Right atrium auricular region (tissue), 2 donors: ENCODE measurements at regions not wholly inside any gene's neighbourhood (a gene's known extent, or its start where the extent isn't known, plus 50 kb on each side); places are given as distances from the start of the nearest gene placed in this dataset.

Experiments
- DNase-seq: peaks from one replicate; pipeline ENCODE4 v3.0.0-alpha.2; 2019; ENCODE audit warnings: low spot score
- H3K27ac ChIP-seq, 2 donors: fragments of 200-600 bp; sonication (generic); 1 replicate in 1 of 2; 2 replicates in 1 of 2; pipeline ENCODE4 v1.5.1; 2016 to 2019
- H3K27me3 ChIP-seq, 2 donors: fragments of 200-600 bp; sonication (generic); one replicate each; pipeline versions ENCODE4 v1.5.1 to v1.6.0; 2017 to 2019
- H3K36me3 ChIP-seq: fragments of 200-600 bp; sonication (generic); one replicate; pipeline ENCODE4 v1.5.1; 2016
- H3K4me1 ChIP-seq, 2 donors: fragments of 200-600 bp; sonication (generic); one replicate each; pipeline versions ENCODE4 v1.5.1 to v1.6.0; 2017 to 2019
- H3K4me3 ChIP-seq, 2 donors: fragments of 200-600 bp; sonication (generic); 1 replicate in 1 of 2; 2 replicates in 1 of 2; pipeline ENCODE4 v1.5.1; 2017 to 2019; ENCODE audit warnings: mild to moderate bottlenecking in 1 of 2, moderate library complexity in 1 of 2
- H3K9me3 ChIP-seq, 2 donors: fragments of 200-600 bp; sonication (generic); one replicate each; pipeline ENCODE4 v1.5.1; 2019
- TF ChIP-seq, protein P1 (sequence below), 2 donors: fragments of 200-600 bp; sonication (generic); IDR thresholded peaks; one replicate each; pipeline ENCODE4 v1.5.1; 2019; ENCODE audit warnings: antibody characterized with exemption in 2 of 2

DNA sequence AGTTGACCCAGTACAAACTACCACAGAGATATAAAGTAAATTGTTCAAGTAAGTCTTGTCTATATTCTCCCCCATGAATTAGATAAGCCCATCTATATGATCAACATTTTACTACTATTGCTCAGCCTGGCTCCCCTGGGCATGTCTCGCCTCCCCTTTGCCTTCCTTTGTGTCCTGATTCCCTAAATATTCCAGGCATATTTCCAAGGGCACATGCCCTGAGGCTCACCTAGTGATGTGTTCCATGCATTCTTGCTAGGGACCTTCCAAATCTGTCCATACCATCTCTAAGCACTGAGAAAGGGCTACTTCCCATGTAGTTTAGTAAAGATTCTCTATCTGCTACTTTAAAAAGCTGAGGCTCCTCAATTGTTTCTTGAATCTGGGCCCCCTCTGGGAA, 163.1 kb upstream of the ADRA1D start:
- TF ChIP-seq, protein P1, sequence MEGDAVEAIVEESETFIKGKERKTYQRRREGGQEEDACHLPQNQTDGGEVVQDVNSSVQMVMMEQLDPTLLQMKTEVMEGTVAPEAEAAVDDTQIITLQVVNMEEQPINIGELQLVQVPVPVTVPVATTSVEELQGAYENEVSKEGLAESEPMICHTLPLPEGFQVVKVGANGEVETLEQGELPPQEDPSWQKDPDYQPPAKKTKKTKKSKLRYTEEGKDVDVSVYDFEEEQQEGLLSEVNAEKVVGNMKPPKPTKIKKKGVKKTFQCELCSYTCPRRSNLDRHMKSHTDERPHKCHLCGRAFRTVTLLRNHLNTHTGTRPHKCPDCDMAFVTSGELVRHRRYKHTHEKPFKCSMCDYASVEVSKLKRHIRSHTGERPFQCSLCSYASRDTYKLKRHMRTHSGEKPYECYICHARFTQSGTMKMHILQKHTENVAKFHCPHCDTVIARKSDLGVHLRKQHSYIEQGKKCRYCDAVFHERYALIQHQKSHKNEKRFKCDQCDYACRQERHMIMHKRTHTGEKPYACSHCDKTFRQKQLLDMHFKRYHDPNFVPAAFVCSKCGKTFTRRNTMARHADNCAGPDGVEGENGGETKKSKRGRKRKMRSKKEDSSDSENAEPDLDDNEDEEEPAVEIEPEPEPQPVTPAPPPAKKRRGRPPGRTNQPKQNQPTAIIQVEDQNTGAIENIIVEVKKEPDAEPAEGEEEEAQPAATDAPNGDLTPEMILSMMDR (IDR thresholded peaks at IDR 0.05) = no peak

DNA sequence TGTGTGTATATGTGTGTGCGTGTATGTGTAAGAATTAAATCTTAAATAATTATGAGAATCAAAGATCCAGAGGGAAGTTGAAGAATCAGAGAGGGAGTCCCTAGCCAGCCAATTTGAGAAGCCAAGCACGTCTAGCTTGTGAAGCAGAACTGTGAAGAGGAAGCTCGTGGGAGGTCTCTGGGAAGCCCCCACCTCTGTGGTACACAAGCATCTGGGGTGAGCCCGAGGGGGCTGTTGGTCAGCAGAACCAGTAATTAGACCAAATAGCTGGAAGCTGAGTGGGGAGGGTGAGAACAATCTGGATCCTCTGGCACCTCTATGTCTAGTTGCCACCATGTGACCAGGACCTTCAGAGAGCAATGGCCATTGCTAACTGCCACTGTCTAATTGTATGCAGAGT, 162.7 kb upstream of the ADRA1D start:
- DNase-seq = no peak
- TF ChIP-seq, protein P1 (IDR thresholded peaks at IDR 0.05) = no peak

More for the DNA sequence above, 163.1 kb upstream of the ADRA1D start:
- Histone ChIP-seq H3K9me3 (no peaks in the 10 kb centered on the region), H3K36me3 (no peaks in the 10 kb centered on the region), H3K27ac (no peak overlapping the region), H3K4me1 (no peaks in the 10 kb centered on the region), H3K27me3 (no peaks in the 10 kb centered on the region), H3K4me3 (no peak overlapping the region)
- DNase-seq = no peak

DNA sequence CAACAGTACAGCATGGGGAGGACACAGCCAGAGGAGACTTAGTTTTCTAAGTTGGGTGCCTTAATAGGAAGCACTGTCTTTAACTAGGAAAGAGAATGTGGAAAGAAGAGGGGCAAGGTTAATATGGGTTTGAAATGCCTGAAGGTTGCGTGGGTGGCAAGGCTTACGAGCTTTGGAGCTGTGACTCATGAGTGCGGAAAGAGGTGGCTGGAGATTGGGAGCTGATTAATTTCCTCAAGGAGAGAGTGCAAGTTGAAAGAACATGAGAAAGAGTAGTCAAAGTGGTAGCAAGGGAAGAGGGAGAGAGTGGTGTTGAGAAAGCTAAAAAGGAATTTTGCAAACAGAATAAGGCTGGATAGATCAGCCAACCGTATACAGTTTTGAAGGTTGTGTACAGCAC, 157.5 kb upstream of the ADRA1D start:
- no peaks in the 10 kb centered on the region for H3K9me3 ChIP-seq
- DNase-seq = no peak
- no peak overlapping the region for H3K27ac ChIP-seq
- no peaks in the 10 kb centered on the region for H3K27me3 ChIP-seq
- TF ChIP-seq, protein P1 (IDR thresholded peaks at IDR 0.05) = no peak
- H3K36me3 ChIP-seq = no peaks in the 10 kb centered on the region
- H3K4me1 ChIP-seq = no peaks in the 10 kb centered on the region
- no peak overlapping the region for H3K4me3 ChIP-seq

More for the DNA sequence above, 162.7 kb upstream of the ADRA1D start:
- Histone ChIP-seq H3K27me3 (no peaks in the 10 kb centered on the region), H3K36me3 (no peaks in the 10 kb centered on the region), H3K4me3 (no peak overlapping the region), H3K9me3 (no peaks in the 10 kb centered on the region), H3K27ac (no peak overlapping the region), H3K4me1 (no peaks in the 10 kb centered on the region)

DNA sequence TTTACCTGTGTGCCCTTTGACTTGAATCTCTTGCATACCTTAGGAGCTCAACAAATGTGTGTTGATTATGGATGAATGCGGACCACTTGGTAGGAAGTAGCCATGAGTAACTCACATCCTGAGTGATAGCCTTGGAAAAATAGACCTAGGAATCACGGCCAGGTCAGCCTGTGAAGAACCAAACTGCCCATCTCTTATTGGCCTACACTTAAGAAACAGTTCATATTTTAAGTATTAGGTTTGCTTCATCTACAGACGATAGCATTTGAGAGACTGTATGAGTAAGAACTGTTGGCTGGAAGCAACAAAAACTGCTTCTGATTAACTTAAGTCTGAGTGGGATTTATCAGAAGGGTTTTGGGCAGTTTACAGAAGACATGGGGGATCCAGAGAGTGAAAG, 152.5 kb upstream of the ADRA1D start:
- Histone ChIP-seq H3K4me1 (no peaks in the 10 kb centered on the region), H3K9me3 (peaks cover 5 to 17% of the 10 kb centered on the region in 2 donors), H3K27me3 (no peaks in the 10 kb centered on the region), H3K36me3 (no peaks in the 10 kb centered on the region), H3K27ac (no peak overlapping the region), H3K4me3 (no peak overlapping the region)
- no peak for DNase-seq
- TF ChIP-seq, protein P1 (IDR thresholded peaks at IDR 0.05) = no peak

DNA sequence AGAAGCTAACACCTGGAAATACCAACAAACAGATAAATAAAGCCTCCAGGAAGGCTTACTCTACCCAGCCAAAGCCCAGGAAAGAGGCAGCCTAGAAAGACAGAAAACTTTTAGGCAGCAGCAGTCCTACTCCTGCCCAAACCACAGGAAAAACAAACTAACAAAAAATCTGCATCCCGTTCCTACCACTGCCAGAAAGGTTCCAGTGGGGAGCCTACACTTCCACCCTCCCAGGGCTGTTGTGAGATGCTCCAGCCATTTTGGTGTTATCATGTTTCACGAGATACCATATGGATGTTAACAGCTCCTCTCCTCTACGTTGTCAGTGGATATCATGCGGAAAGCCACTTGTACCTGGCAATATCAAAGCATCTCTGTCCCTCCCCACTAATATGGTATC, 135.9 kb upstream of the ADRA1D start:
- TF ChIP-seq, protein P1 (IDR thresholded peaks at IDR 0.05) = no peak
- no peak overlapping the region for H3K4me3 ChIP-seq
- no peak for DNase-seq
- H3K27me3 ChIP-seq = no peaks in the 10 kb centered on the region
- peaks cover 0 to 3% of the 10 kb centered on the region in 2 donors for H3K9me3 ChIP-seq
- no peak overlapping the region for H3K27ac ChIP-seq
- H3K4me1 ChIP-seq = no peaks in the 10 kb centered on the region
- no peaks in the 10 kb centered on the region for H3K36me3 ChIP-seq

DNA sequence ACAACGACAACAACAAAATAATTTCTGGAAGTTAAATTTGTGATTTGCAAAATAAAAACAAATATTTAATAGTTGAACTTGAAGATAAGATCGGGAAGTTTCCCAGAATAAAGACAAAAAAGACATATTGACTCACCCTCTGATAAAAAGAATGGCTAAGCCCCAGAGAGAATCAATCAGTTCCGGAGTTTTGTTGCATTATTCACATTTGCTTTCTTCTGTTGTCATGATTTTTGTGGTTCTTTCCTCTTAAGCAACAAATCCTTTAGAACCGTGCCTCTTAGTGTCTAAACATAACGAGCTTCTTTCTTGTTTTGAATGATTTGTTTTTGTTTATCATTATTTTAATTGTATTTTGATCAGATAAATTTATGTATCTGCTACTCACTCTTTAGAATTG, 134.9 kb upstream of the ADRA1D start:
- no peak overlapping the region for H3K4me3 ChIP-seq
- H3K27ac ChIP-seq = no peak overlapping the region
- H3K9me3 ChIP-seq = peaks cover 0 to 3% of the 10 kb centered on the region in 2 donors
- H3K27me3 ChIP-seq = no peaks in the 10 kb centered on the region
- H3K4me1 ChIP-seq = no peaks in the 10 kb centered on the region
- DNase-seq = no peak
- H3K36me3 ChIP-seq = no peaks in the 10 kb centered on the region
- TF ChIP-seq, protein P1 (IDR thresholded peaks at IDR 0.05) = no peak
